SH-SY5Y (cell line): ENCODE measurements at regions not wholly inside any gene's neighbourhood (a gene's known extent, or its start where the extent isn't known, plus 50 kb on each side); places are given as distances from the start of the nearest gene placed in this dataset.

ENCODE experiments used
- GATA2 ChIP-seq: IDR thresholded peaks from 2 replicates; pipeline ENCODE4 v1.6.1; 2011; ENCODE audit warnings: mild to moderate bottlenecking, low read depth, low read length
- GATA3 ChIP-seq: IDR thresholded peaks from 2 replicates; pipeline ENCODE4 v1.6.1; 2011; ENCODE audit warnings: low read depth, mild to moderate bottlenecking, low read length, moderate library complexity

DNA sequence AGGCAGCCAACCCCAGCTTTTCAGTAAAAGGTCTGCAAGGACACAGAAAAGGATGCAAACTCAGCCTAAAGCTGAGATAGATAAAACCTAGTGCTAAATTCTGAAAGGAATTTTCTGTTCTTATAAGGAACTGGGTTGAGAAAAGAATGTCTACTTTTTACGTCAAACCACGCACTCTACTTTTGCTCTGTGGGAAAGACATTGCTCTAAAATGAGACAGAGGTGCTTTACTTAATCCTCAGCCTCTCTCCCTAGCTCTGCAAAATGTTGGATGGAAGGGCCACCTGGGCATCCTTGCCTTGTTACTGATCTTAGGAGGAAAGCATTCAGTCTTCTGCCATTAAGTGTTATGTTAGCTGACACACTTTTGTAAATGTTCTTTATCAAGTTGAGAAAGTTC is 72.1 kb upstream of the LINC00305 start:
- TF ChIP-seq GATA2 (no peak), GATA3 (no peak)
